Fibroblast of mammary gland (primary cell): ENCODE measurements at regions not wholly inside any gene's neighbourhood (a gene's known extent, or its start where the extent isn't known, plus 50 kb on each side); places are given as distances from the start of the nearest gene placed in this dataset.
"Not testable (repeated sequence)": the region's sequence is repeated elsewhere in the genome, so short reads cannot be mapped to it uniquely, and the experiment has no call there.

Source experiments
- DNase-seq: peaks from one replicate; pipeline ENCODE4 v3.0.0-alpha.2; 2010; ENCODE audit warnings: low read depth
- H3K4me3 ChIP-seq: 2 replicates; pipeline ENCODE4 v1.5.1; 2011; ENCODE audit warnings: low read depth, mild to moderate bottlenecking, low read length, moderate library complexity; ENCODE audit not compliant: control insufficient read depth
- TF ChIP-seq, protein P1 (sequence below): conservative IDR thresholded peaks from 2 replicates; pipeline ENCODE4 v1.5.1; 2011; ENCODE audit warnings: low read depth, low read length, inconsistent platforms; ENCODE audit not compliant: control insufficient read depth, insufficient read depth

DNA sequence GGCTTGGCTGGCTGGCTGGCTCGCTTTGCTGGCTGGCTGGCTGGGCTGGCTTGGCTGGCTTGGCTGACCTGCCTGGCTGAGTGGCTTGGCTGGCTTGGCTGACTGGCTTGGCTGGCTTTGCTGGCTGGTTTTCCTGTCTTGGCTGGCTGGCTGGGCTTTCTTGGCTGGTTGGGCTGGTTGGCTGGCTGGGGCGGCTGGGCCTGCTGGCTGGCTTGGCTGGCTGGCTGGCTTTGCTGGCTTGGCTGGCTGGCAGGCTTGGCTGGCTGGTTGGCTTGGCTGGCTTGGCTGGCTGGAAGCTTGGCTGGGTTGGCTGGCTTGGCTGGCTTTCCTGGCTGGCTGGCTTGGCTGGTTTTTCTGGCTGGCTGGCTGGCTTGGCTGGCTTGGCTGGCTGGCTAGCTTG, 435.6 kb downstream of the GOLGA6L6 start:
- no peak overlapping the region for H3K4me3 ChIP-seq
- no peak for DNase-seq
- TF ChIP-seq, protein P1, sequence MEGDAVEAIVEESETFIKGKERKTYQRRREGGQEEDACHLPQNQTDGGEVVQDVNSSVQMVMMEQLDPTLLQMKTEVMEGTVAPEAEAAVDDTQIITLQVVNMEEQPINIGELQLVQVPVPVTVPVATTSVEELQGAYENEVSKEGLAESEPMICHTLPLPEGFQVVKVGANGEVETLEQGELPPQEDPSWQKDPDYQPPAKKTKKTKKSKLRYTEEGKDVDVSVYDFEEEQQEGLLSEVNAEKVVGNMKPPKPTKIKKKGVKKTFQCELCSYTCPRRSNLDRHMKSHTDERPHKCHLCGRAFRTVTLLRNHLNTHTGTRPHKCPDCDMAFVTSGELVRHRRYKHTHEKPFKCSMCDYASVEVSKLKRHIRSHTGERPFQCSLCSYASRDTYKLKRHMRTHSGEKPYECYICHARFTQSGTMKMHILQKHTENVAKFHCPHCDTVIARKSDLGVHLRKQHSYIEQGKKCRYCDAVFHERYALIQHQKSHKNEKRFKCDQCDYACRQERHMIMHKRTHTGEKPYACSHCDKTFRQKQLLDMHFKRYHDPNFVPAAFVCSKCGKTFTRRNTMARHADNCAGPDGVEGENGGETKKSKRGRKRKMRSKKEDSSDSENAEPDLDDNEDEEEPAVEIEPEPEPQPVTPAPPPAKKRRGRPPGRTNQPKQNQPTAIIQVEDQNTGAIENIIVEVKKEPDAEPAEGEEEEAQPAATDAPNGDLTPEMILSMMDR: no peak

DNA sequence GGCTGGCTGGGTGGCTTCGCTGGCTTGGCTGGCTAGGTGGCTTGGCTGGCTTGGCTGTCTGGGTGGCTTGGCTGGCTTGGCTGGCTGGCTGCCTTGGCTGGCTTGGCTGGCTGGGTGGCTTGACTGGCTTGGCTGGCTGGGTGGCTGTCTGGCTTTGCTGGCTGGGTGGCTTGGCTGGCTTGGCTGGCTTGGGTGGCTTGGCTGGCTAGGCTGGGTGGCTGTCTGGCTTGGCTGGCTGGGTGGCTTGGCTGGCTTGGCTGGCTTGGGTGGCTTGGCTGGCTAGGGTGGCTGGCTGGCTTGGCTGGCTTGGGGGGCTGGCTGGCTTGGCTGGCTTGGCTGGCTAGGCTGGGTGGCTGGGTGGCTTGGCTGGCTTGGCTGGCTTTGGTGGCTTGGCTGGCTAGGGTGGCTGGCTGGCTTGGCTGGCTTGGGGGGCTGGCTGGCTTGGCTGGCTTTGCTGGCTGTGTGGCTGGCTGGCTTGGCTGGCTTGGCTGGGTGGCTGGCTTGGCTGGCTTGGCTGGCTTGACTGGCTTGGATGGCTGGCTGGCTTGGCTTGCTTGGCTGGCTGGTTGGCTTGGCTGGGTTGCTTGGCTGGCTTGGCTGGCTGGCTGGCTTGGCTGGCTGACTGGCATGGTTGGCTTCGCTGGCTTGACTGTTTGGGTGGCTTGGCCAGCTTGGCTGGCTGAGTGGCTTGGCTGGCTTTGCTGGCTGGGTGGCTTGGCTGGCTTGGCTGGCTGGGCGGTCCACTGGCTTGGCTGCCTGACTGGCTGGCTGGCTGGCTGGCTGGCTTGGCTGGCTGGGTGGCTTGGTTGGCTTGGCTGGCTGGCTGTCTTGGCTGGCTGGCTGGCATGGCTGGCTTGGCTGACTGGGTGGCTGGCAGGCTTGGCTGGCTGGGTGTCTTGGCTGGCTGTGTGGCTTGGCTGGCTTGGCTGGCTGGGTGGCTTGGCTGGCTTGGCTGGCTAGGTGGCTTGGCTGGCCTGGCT, 436.3 kb downstream of the GOLGA6L6 start:
- not testable (repeated sequence) for DNase-seq, H3K4me3 ChIP-seq

DNA sequence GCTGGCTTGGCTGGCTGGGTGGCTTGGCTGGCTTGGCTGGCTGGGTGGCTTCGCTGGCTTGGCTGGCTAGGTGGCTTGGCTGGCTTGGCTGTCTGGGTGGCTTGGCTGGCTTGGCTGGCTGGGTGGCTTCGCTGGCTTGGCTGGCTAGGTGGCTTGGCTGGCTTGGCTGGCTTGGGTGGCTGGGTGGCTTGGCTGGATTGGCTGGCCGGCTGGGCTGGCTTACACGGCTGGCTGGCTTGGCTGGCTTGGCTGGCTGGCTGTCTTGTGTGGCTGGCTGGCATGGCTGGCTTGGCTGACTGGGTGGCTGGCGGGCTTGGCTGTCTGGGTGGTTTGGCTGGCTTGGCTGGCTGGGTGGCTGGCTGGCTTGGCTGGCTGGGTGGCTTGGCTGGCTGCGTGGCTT, 437.0 kb downstream of the GOLGA6L6 start:
- DNase-seq: not testable (repeated sequence)

DNA sequence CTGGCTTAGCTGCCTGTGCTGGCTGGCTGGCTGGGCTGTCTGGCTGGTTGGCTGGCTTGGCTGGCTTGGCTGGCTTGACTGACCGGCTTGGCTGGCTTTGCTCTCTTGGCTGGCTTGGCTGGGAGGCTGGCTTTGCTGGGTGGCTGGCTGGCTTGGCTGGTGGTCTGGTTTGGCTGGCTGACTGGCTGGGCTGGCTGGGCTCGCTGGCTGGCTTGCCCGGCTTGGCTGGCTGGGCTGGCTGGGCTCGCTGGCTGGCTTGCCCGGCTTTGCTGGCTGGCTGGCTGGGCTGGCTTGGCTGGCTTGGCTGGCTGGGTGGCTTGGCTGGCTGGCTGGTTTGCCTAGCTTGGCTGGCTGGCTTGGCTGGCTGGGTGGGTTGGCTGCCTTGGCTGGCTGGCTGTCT, 438.7 kb downstream of the GOLGA6L6 start:
- H3K4me3 ChIP-seq, DNase-seq: not testable (repeated sequence)

More for the DNA sequence above, 437.0 kb downstream of the GOLGA6L6 start:
- H3K4me3 ChIP-seq: not testable (repeated sequence)

DNA sequence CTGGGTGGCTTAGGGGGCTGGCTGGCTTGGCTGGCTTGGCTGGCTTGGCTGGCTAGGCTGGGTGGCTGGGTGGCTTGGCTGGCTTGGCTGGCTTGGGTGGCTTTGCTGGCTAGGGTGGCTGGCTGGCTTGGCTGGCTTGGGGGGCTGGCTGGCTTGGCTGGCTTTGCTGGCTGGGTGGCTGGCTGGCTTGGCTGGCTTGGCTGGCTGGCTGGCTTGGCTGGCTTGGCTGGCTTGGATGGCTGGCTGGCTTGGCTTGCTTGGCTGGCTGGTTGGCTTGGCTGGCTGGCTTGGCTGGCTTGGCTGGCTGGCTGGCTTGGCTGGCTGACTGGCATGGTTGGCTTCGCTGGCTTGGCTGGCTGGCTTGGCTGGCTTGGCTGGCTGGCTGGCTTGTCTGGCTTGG, 439.4 kb downstream of the GOLGA6L6 start:
- DNase-seq, H3K4me3 ChIP-seq: not testable (repeated sequence)

DNA sequence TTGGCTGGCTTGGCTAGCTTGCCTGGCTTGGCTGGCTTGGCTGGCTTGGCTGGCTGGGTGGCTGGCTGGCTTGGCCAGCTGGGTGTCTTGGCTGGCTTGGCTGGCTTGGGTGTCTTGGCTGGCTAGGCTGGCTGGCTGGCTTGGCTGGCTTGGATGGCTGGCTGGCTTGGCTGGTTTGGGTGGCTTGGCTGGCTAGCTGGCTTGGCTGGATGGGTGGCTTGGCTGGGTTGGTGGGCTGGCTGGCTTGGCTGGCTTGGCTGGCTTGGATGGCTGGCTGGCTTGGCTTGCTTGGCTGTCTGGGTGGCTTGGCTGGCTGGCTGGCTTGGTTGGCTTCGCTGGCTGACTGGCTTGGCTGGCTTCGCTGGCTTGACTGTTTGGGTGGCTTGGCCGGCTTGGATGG, 440.3 kb downstream of the GOLGA6L6 start:
- DNase-seq, H3K4me3 ChIP-seq: not testable (repeated sequence)

DNA sequence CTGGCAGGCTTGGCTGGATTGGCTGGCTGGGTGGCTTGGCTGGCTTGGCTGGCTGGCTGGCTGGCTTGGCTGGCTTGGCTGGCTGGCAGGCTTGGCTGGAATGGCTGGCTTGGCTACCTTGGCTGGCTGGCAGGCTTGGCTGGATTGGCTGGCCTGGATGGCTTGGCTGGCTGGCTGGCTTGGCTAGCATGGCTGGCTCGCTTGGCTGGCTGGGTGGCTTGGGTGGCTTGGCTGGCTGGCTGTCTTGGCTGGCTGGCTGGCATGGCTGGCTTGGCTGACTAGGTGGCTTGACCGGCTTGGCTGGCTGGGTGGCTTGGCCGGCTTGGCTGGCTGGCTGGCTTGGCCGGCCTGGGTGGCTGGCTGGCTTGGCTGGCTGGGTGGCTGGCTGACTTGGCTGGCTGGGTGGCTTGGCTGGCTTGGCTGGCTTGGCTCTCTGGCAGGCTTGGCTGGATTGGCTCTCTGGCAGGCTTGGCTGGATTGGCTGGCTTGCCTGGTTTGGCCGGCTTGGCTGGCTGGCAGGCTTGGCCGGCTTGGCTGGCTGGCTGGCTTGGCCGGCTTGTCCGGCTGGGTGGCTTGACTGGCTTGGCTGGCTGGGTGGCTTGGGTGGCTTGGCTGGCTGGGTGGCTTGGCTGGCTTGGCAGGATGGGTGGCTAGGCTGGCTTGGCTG, 440.9 kb downstream of the GOLGA6L6 start:
- H3K4me3 ChIP-seq, DNase-seq: not testable (repeated sequence)

DNA sequence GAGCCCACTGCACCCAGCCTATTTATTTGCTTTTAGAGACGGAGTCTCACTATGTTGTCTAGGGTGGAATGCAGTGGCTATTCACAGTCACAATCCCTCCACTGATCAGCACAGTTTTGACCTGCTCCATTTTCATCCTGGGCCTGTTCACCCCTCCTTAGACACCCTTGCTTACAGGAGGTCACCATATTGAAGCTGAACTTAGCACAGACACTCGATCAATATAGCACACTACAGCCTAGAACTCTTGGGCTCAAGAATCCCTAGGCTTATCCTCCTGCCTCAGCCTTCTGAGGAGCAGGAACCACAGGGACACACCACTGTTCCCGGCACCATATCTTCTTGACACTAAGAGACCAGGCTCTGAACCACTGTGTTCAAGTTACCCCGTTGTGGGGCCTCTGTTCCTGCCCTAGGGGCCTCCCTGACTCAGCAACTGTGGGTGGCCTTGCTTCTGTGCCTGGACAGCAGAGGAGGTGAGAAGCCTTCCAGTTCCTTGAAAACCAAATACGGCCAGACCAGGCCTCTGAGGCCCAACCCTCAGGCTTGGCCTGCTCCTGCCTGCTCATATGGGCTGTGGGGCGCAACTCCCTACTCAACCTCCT, 445.8 kb downstream of the GOLGA6L6 start:
- H3K4me3 ChIP-seq, DNase-seq: not testable (repeated sequence)

DNA sequence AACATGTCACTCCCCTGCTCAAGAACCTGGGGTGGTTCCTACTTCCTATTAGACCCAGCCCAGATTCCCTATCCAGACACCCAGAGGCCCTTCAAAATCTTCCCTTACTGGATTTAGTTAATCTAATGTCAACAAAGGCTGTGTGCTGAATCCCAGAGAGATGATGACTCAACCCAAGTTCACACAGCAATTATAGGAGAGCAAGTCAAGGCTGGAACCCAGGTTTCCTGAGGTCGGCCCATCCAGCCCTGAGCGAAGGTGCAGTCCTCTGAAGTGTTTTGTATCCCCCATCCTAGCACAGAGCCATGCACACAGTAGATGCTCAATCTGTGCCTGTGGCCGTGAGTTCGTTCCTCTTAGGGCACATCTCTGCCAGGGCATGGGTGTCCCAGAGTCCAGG, 452.1 kb downstream of the GOLGA6L6 start:
- not testable (repeated sequence) for DNase-seq

DNA sequence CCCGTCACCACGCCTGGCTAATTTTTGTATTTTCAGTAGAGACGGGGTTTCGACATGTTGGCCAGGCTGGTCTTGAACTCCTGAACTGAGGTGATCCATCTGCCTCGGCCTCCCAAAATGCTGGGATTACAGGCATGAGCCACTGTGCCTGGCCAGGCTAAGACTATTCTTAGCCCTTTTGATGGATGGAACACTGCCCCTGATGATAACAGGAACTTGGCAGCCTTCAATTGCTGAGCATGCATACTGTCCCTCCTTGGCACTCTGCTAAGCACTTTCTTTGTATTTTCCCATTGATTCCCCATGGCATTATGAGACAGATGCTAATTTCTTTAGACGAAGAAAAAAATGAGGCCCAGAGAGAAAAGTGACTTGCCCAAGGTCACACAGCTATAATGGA, 457.6 kb downstream of the GOLGA6L6 start:
- not testable (repeated sequence) for DNase-seq, H3K4me3 ChIP-seq

More for the DNA sequence above, 452.1 kb downstream of the GOLGA6L6 start:
- H3K4me3 ChIP-seq: not testable (repeated sequence)

DNA sequence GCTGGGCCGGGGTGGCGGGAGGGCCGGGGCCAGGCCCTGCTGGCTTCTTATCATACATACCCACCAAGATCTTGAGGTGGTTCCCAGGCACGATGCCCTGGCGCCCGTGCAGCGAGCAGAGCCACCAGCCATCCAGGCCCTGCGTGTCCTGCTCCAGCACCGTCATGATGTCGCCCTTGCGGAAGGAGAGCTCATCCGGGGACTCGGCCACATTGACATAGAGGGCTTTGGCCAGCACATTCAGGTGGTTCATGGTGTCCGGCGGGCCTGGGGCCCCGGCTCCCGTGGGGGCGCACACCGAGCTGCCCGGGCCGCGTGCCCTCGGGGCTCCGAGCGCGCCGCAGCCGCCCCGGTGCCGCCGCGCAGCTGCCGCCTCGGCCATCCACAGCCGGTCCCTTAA, 467.5 kb downstream of the GOLGA6L6 start:
- DNase-seq, H3K4me3 ChIP-seq: not testable (repeated sequence)

DNA sequence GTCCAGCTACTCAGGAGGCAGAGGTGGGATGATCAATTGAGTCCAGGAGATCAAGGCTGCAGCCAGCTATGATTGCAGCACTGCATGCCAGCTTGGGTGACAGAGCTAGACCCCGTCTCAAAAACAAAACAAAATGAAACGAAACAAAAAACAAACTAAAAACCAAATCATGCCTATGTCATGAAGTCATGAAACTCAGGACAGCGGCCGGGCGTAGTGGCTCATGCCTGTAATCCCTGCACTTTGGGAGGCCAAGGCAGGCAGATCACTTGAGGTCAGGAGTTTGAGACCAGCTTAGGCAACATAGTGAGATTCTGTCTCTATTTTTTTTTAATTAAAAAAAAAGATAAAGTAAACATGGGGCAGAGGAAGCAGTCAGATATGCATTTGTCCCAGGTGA, 472.6 kb downstream of the GOLGA6L6 start:
- DNase-seq, H3K4me3 ChIP-seq: not testable (repeated sequence)

DNA sequence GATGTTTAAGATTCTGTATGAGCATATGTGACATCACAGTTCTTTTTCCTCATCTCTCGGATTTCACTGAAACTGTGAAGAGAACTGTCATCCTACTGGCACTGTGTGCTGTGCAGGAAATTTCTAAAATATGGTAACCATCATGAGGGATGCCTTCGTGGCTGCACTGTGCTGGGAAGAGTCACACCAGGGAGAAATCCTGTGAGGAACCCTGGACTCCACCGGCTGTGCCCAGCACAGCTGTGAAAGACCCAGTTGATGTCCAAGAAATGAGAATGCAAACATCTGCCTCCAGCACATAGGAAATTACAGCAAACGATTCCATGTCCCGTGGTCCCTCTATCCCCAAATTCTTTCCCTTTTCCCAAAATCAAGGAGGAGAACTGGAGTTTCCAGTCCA, 475.4 kb downstream of the GOLGA6L6 start:
- not testable (repeated sequence) for H3K4me3 ChIP-seq, DNase-seq

DNA sequence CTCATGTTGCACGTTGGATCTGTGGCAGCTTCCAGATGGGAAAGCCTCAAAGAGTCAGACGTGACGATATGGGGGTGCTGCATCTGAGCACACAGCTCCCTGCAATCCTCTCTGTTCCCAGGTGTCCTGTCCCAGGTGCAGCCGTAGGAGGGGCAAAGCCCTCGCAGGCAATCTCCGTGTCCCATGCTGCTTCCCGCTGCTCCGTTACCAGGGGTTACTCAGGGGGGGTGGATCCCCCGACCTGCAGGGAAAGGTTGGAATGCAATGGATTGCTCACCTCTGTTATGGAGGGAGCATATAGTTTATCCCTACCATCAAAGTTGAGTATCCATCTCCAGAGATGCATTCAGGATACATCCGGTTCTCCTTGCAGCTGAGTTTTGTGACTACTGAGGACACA, 476.1 kb downstream of the GOLGA6L6 start:
- DNase-seq: not testable (repeated sequence)

DNA sequence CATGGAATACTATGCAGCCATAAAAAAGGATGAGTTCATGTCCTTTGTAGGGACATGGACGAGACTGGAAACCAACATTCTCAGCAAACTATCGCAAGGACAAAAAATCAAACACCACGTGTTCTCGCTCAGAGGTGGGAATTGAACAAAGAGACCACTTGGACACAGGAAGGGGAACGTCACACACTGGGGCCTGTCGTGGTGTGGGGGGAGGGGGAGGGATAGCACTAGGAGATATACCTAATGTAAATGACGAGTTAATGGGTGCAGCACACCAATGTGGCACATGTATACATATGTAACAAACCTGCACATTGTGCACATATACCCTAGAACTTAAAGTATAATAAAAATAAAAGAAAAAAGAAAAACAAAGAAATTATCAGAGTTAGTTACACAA, 478.4 kb downstream of the GOLGA6L6 start:
- not testable (repeated sequence) for H3K4me3 ChIP-seq, DNase-seq

More for the DNA sequence above, 476.1 kb downstream of the GOLGA6L6 start:
- not testable (repeated sequence) for H3K4me3 ChIP-seq

DNA sequence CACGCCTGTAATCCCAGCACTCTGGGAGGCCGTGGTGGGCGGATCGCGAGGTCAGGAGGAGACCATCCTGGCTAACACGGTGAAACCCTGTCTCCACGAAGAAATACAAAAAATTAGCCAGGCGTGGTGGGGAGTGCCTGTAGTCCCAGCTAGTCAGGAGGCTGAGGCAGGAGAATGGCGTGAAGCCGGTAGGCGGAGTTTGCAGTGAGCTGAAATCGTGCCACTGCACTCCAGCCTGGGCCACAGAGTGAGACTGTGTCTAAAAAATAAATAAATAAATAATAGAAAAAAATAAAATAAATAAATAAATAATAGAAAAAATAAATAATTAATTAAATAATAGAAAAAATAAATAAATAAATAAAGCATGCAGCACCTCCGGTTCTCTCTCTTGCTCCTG, 480.8 kb downstream of the GOLGA6L6 start:
- not testable (repeated sequence) for H3K4me3 ChIP-seq, DNase-seq

DNA sequence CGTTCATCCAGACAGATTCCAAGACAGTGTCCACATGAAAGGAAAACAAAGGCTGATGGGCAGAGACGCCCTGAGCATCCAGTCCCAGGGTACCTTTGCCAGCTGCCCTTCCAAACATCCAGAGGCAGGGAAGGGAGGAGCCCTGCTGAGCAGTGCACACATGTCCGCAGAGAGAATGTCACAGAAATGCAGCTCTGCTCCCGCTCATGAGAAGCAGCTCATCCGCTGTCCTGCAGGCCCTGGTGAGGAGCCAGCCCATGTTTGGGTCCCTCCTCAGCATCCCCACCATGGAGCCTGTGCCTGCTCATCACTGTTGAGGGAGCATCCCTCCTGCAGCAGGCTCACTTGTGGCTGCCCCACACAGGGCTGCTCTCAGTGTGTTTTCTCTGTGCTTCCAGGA, 484.7 kb downstream of the GOLGA6L6 start:
- not testable (repeated sequence) for DNase-seq, H3K4me3 ChIP-seq
